MM.1S (cell line): ENCODE measurements at regions not wholly inside any gene's neighbourhood (a gene's known extent, or its start where the extent isn't known, plus 50 kb on each side); places are given as distances from the start of the nearest gene placed in this dataset.

Experiments
- DNase-seq: peaks from one replicate; pipeline ENCODE4 v3.0.0-alpha.2; 2015
- H2AFZ ChIP-seq: fragments of 300-600 bp; sonication (generic); 2 replicates; pipeline ENCODE4 v1.6.0; 2016; ENCODE audit warnings: antibody characterized with exemption, low read length
- H3F3A ChIP-seq: fragments of 300-600 bp; sonication (generic); 2 replicates; pipeline ENCODE4 v1.6.1; 2016; ENCODE audit warnings: mild to moderate bottlenecking, antibody characterized with exemption, low read length, moderate library complexity, mixed read lengths; ENCODE audit not compliant: insufficient read depth
- H3K27ac ChIP-seq: fragments of 300-600 bp; sonication (generic); 2 replicates; pipeline ENCODE4 v1.5.1; 2016; ENCODE audit warnings: mild to moderate bottlenecking, low read length
- H3K27me3 ChIP-seq: fragments of 300-600 bp; sonication (generic); replicated peaks from 2 replicates; pipeline ENCODE4 v1.6.0; 2016; ENCODE audit warnings: low read length; ENCODE audit not compliant: insufficient read depth
- H3K36me3 ChIP-seq: fragments of 300-600 bp; sonication (generic); replicated peaks from 2 replicates; pipeline ENCODE4 v1.6.1; 2016; ENCODE audit warnings: mild to moderate bottlenecking, low read length, mixed read lengths; ENCODE audit not compliant: insufficient read depth
- H3K4me1 ChIP-seq: fragments of 300-600 bp; sonication (generic); 2 replicates; pipeline ENCODE4 v1.6.1; 2016; ENCODE audit warnings: low read length, mixed read lengths
- H3K4me2 ChIP-seq: fragments of 300-600 bp; sonication (generic); 2 replicates; pipeline ENCODE4 v1.6.0; 2016; ENCODE audit warnings: low read depth, low read length
- H3K4me3 ChIP-seq: fragments of 300-600 bp; sonication (generic); 2 replicates; pipeline ENCODE4 v1.5.1; 2016; ENCODE audit warnings: low read length, mixed read lengths
- H3K79me2 ChIP-seq: fragments of 300-600 bp; sonication (generic); 2 replicates; pipeline ENCODE4 v1.6.1; 2016; ENCODE audit warnings: mixed run types, low read length, mixed read lengths
- H3K9ac ChIP-seq: fragments of 300-600 bp; sonication (generic); 2 replicates; pipeline ENCODE4 v1.6.1; 2016; ENCODE audit warnings: low read length, mixed read lengths
- H3K9me2 ChIP-seq: fragments of 300-600 bp; sonication (generic); replicated peaks from 2 replicates; pipeline ENCODE4 v1.6.1; 2016; ENCODE audit warnings: mild to moderate bottlenecking, low read length, mixed read lengths; ENCODE audit not compliant: insufficient read depth
- H3K9me3 ChIP-seq: fragments of 300-600 bp; sonication (generic); replicated peaks from 2 replicates; pipeline ENCODE4 v1.6.1; 2016; ENCODE audit warnings: mild to moderate bottlenecking, low read length, mixed read lengths; ENCODE audit not compliant: insufficient read depth
- H4K20me1 ChIP-seq: fragments of 300-600 bp; sonication (generic); 2 replicates; pipeline ENCODE4 v1.6.1; 2016; ENCODE audit warnings: mild to moderate bottlenecking, low read length, moderate library complexity, mixed read lengths; ENCODE audit not compliant: insufficient read depth
- CTCF ChIP-seq: fragments of 300-600 bp; sonication (generic); IDR thresholded peaks from 2 replicates; pipeline ENCODE4 v1.5.1; 2016; ENCODE audit warnings: antibody characterized with exemption, low read length, mixed read lengths
- EZH2 ChIP-seq: fragments of 300-600 bp; sonication (generic); optimal IDR thresholded peaks from 2 replicates; pipeline ENCODE3; 2017; ENCODE audit warnings: low read depth, mild to moderate bottlenecking, antibody characterized with exemption, low read length, mixed read lengths
- EZH2phosphoT487 ChIP-seq: fragments of 300-600 bp; sonication (generic); IDR thresholded peaks from 2 replicates; pipeline ENCODE4 v1.6.1; 2018; ENCODE audit warnings: antibody characterized with exemption, low read length

DNA sequence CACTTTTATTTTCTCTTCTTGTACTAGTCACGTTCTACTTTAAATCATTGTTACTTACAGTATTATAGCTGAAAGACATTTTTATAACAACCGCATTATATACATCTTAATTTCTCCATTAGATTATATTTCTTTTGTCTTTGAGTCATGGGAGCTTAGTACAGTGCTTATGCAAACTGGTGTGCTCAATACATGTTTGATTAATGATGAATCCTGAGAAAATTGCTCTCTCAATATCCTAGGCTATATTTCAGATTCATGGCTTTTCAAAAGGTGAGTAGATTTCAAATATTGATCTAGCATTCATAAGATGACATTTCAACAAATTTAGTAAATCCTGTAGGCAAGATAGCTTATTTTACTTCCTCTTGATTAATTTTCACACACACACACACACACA is 102.2 kb upstream of the FST start:
- no peaks in the 10 kb centered on the region for H4K20me1 ChIP-seq
- H3K27me3 ChIP-seq, result no peaks in the 10 kb centered on the region
- no peak overlapping the region for H3K4me3 ChIP-seq
- no peak overlapping the region for H3K9ac ChIP-seq
- H3K4me2 ChIP-seq, result no peak overlapping the region
- no peak overlapping the region for H3K27ac ChIP-seq
- H3K4me1 ChIP-seq, result no peaks in the 10 kb centered on the region
- H2AFZ ChIP-seq, result no peak overlapping the region
- DNase-seq, result no peak
- no peaks in the 10 kb centered on the region for H3K9me3 ChIP-seq
- no peaks in the 10 kb centered on the region for H3K79me2 ChIP-seq
- H3F3A ChIP-seq, result no peaks in the 10 kb centered on the region
- no peaks in the 10 kb centered on the region for H3K36me3 ChIP-seq
- TF ChIP-seq CTCF (no peak), EZH2 (no peak), EZH2phosphoT487 (no peak)
- no peaks in the 10 kb centered on the region for H3K9me2 ChIP-seq

DNA sequence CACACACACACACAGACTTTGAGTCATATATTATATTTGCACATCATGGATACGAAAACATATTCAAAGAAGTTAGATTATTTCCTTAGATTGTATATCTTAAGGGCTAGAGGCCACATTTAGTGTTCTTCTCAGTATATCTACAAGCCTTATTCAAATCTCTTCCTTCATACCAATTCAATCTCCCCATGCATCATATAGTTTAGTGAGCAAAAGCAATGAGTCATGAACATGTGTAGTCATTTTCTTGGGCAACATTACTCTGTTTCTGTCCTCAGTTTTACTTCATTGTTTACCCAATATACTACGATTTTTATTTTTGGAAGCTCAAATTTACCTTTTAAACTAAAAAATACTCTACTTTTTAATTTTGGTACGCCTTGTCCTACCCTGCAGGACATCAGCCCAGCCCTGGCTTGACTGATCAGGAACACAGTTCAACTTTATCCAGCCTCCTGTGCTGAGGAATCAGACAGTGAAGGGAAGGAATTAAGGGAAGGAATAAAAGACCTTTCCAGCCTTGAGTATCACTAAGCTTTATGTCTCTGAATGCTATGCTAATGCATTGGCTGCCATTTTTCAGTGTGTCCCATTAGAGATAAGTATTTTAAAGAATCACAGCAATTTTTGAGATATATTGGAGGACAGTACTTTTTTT is 101.7 kb upstream of the FST start:
- no peak for TF ChIP-seq EZH2phosphoT487
- Histone ChIP-seq H3F3A (no peaks in the 10 kb centered on the region), H3K9ac (no peak overlapping the region), H4K20me1 (no peaks in the 10 kb centered on the region), H3K4me1 (no peaks in the 10 kb centered on the region), H3K4me3 (no peak overlapping the region), H3K4me2 (no peak overlapping the region), H3K36me3 (no peaks in the 10 kb centered on the region), H3K79me2 (no peaks in the 10 kb centered on the region), H3K27ac (no peak overlapping the region), H3K27me3 (no peaks in the 10 kb centered on the region), H2AFZ (no peak overlapping the region), H3K9me2 (no peaks in the 10 kb centered on the region), H3K9me3 (no peaks in the 10 kb centered on the region)
- DNase-seq, result no peak

- Histone ChIP-seq H3K4me1 (no peaks in the 10 kb centered on the region), H3F3A (no peaks in the 10 kb centered on the region), H2AFZ (no peak overlapping the region), H3K9ac (no peak overlapping the region), H3K9me3 (no peaks in the 10 kb centered on the region), H3K4me2 (no peak overlapping the region), H3K9me2 (no peaks in the 10 kb centered on the region), H3K27ac (no peak overlapping the region), H4K20me1 (no peaks in the 10 kb centered on the region), H3K27me3 (no peaks in the 10 kb centered on the region), H3K79me2 (no peaks in the 10 kb centered on the region), H3K36me3 (no peaks in the 10 kb centered on the region), H3K4me3 (no peak overlapping the region)
- no peak for TF ChIP-seq CTCF
- TF ChIP-seq EZH2, result no peak
- TF ChIP-seq EZH2phosphoT487, result no peak
- no peak for DNase-seq
Observed at GRCh38 chr5:53386341-53386740, 94.1 kb upstream of the FST start.

DNA sequence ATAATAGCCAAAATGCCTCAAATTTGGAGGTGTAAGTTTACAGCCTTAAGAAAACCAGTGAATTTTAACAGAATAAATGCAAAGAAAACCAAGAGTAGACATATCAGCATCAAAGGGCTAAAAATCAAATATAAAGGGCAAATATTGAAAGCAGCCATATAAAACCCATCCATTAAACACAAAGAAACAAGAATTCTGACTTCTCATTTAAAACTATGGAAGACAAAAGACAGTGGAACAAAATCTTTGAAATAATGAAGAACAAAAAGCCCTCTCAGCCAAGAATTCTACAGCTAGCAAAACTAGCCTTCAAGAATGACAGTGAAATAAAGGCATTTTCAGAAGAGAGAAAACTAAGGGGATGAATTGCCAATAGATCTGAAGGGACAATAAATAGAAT is 91.3 kb upstream of the FST start:
- no peaks in the 10 kb centered on the region for H3K9me3 ChIP-seq
- no peaks in the 10 kb centered on the region for H3K36me3 ChIP-seq
- H3K4me1 ChIP-seq, result no peaks in the 10 kb centered on the region
- no peak overlapping the region for H3K9ac ChIP-seq
- no peaks in the 10 kb centered on the region for H4K20me1 ChIP-seq
- H3K27ac ChIP-seq, result no peak overlapping the region
- no peak overlapping the region for H3K4me3 ChIP-seq
- H3K79me2 ChIP-seq, result no peaks in the 10 kb centered on the region
- H3F3A ChIP-seq, result no peaks in the 10 kb centered on the region
- H3K9me2 ChIP-seq, result no peaks in the 10 kb centered on the region
- H2AFZ ChIP-seq, result no peak overlapping the region
- TF ChIP-seq EZH2 (no peak), CTCF (no peak), EZH2phosphoT487 (no peak)
- no peaks in the 10 kb centered on the region for H3K27me3 ChIP-seq
- H3K4me2 ChIP-seq, result no peak overlapping the region
- no peak for DNase-seq
